ENCODE measurements at regions not wholly inside any gene's neighbourhood (a gene's known extent, or its start where the extent isn't known, plus 50 kb on each side); places are given as distances from the start of the nearest gene placed in this dataset.
"Not testable (repeated sequence)": the region's sequence is repeated elsewhere in the genome, so short reads cannot be mapped to it uniquely, and the experiment has no call there.

DNA sequence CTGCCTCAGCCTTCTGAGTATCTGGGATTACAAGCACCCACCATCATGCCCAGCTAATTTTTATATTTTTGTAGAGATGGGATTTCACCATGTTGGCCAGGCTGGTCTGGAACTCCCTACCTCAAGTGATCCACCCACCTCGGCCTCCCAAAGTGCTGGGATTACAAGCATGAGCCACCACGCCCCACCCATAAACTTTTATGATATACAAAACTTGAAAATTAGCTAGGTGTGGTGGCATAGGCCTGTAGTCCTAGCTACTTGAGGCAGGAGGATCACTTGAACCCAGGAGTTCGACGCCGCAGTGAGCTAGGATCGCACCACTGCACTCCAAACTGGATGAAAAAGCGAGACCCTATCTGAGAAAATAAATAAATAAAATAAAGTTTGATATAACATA, 149.5 kb upstream of the ATF7IP start:
- H3K4me1 Mint-ChIP-seq, result peaks cover 22% of the 10 kb centered on the region

DNA sequence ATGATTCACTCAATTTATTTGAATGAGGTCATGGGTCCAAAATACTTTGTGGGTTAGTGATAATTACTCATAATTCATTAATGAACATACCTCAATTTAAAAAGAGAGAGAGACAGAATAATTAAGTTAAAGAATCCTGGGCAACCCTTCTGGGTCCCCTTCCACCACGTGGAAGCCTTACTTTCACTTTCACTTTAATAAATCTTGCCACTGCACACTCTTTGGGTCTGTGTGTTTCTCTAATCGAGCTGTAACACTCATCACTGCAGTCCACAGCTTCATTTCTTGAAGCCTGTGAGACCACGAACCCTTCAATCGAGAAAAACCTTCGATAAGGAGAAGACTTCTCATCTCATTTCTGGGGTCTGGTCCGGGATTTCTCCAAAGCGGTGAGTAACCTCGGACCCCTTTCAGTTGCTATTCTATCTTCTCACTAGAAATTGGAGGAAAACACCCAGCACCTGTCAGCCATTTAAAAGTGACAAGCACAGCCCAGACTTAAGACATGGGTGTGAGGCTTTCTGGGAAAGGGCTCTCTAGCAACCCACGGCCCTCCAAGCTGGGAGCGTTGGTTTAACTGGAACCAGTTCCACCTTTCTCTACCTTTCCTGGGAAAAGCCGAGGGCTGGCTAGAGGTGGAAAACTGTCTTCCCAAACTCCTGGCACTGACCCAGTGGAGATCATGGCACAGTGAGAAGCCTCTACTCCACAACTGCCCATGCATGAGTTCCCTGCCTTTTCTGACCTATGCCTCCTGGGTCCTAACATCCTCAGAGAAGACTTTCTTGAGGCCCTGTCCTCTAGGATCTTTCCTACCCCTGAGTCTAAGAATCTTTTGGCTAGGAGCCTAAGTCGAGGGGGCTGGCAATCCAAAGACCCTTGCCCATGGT, 148.8 kb upstream of the ATF7IP start:
- Mint-ChIP-seq H3K4me1 (peaks cover 29% of the 10 kb centered on the region), H3K36me3 (peaks cover 6% of the 10 kb centered on the region), H3K9me3 (peaks cover 9% of the 10 kb centered on the region), H3K27ac (peak overlapping the region; percentile 62), H3K4me3 (peak overlapping the region; percentile 30), H3K27me3 (no peaks in the 10 kb centered on the region)

More for the DNA sequence above, 149.5 kb upstream of the ATF7IP start:
- H3K27ac Mint-ChIP-seq, H3K27me3 Mint-ChIP-seq, H3K36me3 Mint-ChIP-seq, H3K9me3 Mint-ChIP-seq: not testable (repeated sequence)
- peak overlapping the region; percentile 36 for H3K4me3 Mint-ChIP-seq

GRCh38 chr12:14219156-14219555, 146.3 kb upstream of the ATF7IP start:
- no peaks in the 10 kb centered on the region for H3K27me3 Mint-ChIP-seq
- no peak overlapping the region for H3K27ac Mint-ChIP-seq

DNA sequence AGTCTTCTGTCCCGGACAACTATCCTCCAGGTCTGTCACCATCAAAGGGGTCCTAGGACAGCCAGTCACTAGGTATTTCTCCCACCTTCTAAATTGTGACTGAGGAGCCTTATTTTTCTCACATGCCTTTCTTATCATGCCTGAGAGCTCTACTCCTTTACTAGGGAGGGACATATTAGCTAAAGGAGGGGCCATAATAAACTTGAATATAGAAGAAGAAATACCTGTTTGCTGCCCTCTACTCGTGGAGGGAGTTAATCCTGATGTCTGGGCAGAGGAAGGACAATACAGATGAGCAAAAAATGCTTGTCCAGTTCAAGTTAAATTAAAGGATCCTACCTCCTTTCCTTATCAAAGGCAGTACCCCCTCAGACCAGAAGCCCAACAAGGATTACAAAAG, 145.8 kb upstream of the ATF7IP start:
- not testable (repeated sequence) for H3K27ac Mint-ChIP-seq, H3K27me3 Mint-ChIP-seq

More at GRCh38 chr12:14219156-14219555, 146.3 kb upstream of the ATF7IP start:
- Mint-ChIP-seq H3K4me3 (no peak overlapping the region), H3K9me3 (peaks cover 9% of the 10 kb centered on the region), H3K4me1 (peaks cover 29% of the 10 kb centered on the region), H3K36me3 (peaks cover 6% of the 10 kb centered on the region)

GRCh38 chr12:14225064-14225463, 140.4 kb upstream of the ATF7IP start:
- Mint-ChIP-seq H3K36me3 (peaks cover 8% of the 10 kb centered on the region), H3K4me1 (peaks cover 16% of the 10 kb centered on the region), H3K27ac (no peak overlapping the region), H3K27me3 (peaks cover 2% of the 10 kb centered on the region), H3K4me3 (no peak overlapping the region), H3K9me3 (peaks cover 9% of the 10 kb centered on the region)

More for the DNA sequence above, 145.8 kb upstream of the ATF7IP start:
- not testable (repeated sequence) for H3K36me3 Mint-ChIP-seq, H3K9me3 Mint-ChIP-seq, H3K4me3 Mint-ChIP-seq
- peaks cover 29% of the 10 kb centered on the region for H3K4me1 Mint-ChIP-seq

DNA sequence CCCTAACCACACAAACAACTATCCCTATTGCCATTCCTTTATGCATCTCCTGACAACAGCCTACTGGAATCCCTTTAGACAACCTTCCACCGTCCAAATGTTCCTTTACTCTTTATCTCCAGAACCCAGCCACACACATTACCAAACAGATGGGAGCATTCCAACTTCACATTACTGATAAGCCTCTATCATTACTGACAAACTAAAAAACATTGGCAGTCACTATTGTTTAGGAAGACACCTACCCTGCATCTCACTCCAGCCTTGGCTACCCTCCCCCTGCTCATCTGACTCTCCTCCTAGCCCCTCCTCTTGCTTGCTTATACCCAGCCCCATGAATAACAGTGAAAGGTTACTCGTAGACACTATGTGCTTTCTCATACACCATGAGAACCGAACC, 130.3 kb upstream of the ATF7IP start:
- H3K4me3 Mint-ChIP-seq, H3K9me3 Mint-ChIP-seq, H3K36me3 Mint-ChIP-seq, H3K27me3 Mint-ChIP-seq, H3K27ac Mint-ChIP-seq: not testable (repeated sequence)
- H3K4me1 Mint-ChIP-seq, result peaks cover 16% of the 10 kb centered on the region

DNA sequence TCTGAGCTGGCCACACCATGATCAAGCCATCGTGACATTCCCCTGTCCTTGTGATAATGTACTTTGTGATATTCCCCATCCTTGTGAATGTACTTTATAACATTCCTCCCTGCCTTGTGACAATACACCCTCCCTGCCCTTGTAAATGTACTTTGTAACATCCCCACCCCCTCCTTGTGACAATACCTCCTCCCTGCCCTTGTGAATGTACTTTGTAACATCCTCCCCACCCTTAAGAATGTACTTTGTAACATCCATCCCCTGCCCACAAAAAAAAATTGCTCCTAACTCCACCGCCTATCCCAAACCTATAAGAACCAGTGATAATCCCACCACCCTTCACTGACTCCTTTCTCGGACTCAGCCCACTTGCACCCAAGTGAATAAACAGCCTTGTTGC, 128.8 kb upstream of the ATF7IP start:
- not testable (repeated sequence) for H3K27me3 Mint-ChIP-seq, H3K27ac Mint-ChIP-seq, H3K9me3 Mint-ChIP-seq, H3K36me3 Mint-ChIP-seq, H3K4me3 Mint-ChIP-seq
- H3K4me1 Mint-ChIP-seq, result peaks cover 24% of the 10 kb centered on the region

DNA sequence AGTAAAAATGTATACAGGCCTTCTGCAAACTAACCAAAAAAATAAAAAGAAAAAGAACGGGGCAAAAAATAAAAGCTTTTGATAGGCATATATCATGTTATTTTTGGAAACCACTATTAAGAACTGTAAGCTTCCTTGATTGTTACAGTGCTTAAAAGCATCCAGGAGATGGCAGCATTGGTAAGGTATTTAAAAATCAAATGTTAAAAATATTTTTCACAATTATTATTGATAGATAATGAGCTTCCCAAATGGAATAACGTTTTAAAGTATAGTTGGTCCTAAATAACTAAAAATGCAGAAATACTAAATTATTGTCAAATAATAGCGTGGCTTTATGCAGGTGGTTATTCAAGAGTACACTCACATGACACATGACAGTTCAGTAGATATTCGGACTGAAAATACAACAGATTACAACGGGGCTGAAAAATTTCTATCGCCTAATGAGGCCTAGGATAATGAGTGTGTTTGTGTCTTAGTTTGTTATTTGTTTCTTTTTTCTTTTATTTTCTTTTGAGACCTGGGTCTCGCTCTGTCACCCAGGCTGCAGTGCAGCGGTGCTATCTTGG, 127.2 kb upstream of the ATF7IP start:
- Mint-ChIP-seq H3K27me3 (no peaks in the 10 kb centered on the region), H3K4me3 (no peak overlapping the region), H3K27ac (no peak overlapping the region), H3K9me3 (no peaks in the 10 kb centered on the region), H3K36me3 (peaks cover 1% of the 10 kb centered on the region), H3K4me1 (peaks cover 24% of the 10 kb centered on the region)

DNA sequence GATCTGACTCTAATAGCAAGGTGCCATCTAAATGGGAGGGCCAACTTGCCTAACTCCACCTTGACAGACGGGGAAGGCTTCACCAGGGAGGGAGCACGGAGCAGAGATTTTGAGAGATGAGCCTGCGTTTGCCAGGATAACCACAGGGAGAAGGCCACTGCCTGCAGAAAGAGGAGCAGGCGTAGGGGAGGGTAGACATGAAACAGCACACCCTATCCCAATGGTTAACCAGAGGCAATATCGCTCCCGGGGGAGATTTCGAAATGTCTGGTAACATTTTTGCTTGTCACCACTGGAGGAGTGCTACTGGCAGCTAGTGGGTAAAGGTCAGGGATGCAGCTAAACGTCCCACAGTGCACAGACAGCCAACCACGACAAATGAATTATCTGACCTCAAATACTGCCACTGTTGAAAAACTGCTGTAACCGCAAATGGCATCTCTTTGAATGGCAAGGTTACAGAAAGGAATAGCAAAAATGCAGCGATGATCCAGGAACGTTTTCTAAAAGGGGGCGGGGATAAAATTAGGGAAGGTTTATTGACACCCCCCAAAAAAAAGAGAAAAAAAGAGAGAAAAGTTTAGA, 126.0 kb upstream of the ATF7IP start:
- Mint-ChIP-seq H3K9me3 (no peaks in the 10 kb centered on the region), H3K4me1 (peaks cover 24% of the 10 kb centered on the region), H3K27ac (peak overlapping the region; percentile 74), H3K36me3 (peaks cover 7% of the 10 kb centered on the region), H3K27me3 (no peaks in the 10 kb centered on the region), H3K4me3 (peak overlapping the region; percentile 80)

- Mint-ChIP-seq H3K27ac (peak overlapping the region; percentile 74), H3K9me3 (no peaks in the 10 kb centered on the region), H3K4me1 (peaks cover 27% of the 10 kb centered on the region), H3K4me3 (peak overlapping the region; percentile 80), H3K36me3 (peaks cover 8% of the 10 kb centered on the region), H3K27me3 (no peaks in the 10 kb centered on the region)
Measured at GRCh38 chr12:14239935-14240872, 125.3 kb upstream of the ATF7IP start.

DNA sequence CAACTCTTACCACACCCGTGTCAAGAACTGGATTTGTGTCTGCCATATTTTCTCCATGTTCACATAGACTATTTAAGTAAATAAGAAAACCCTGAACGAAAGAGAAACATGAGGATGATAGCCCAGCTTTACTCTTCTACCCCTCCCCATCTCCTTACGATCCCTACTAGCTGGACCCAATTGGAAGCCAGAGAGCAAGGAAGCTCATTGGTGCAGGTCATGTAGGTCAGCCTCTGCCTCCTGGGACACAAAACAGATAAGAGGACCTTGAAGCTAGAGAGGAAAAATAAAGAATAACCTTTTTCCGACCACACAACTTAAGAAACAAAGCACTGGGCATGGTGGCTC, 124.6 kb upstream of the ATF7IP start:
- Mint-ChIP-seq H3K4me3 (peak overlapping the region; percentile 80), H3K36me3 (peaks cover 8% of the 10 kb centered on the region), H3K4me1 (peaks cover 27% of the 10 kb centered on the region), H3K27ac (peak overlapping the region; percentile 48), H3K9me3 (no peaks in the 10 kb centered on the region), H3K27me3 (no peaks in the 10 kb centered on the region)

DNA sequence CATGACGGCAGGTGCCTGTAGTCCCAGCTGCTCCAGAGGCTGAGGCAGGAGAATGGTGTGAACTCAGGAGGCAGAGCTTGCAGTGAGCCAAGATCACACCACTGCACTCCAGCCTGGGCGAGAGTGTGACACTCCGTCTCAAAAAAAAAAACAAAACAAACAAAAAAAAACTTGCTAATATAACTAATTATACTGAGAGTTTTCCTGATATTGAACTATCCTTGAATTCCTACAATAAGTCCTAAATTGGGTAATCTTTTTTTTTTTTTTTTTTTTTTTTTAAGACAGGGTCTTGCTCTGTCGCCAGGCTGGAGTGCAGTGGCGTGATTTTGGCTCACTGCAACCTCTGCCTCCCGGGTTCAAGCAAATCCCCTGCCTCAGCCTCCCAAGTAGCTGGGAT, 122.7 kb upstream of the ATF7IP start:
- not testable (repeated sequence) for H3K4me3 Mint-ChIP-seq, H3K27ac Mint-ChIP-seq, H3K36me3 Mint-ChIP-seq, H3K9me3 Mint-ChIP-seq, H3K27me3 Mint-ChIP-seq
- peaks cover 27% of the 10 kb centered on the region for H3K4me1 Mint-ChIP-seq

DNA sequence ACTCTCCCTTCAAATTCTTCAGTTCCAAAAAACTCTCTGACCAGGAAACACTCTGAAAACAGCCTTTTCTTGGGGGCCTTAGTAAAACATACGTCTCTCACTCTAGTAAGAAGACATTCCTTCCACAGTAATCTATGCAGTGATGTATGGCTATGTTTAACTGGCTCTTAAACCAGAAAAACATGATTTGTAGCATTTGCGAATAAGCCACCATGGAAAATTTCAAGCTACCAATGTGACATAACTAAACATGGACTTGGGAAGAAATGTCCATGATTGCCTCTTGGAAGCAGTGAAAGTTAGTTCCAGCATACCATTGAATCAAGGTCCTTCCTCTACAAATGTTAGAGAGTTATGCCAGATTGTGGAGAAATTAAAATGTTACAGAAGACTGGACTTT, 121.5 kb upstream of the ATF7IP start:
- H3K4me1 Mint-ChIP-seq, result peaks cover 24% of the 10 kb centered on the region
- no peak overlapping the region for H3K27ac Mint-ChIP-seq
- H3K27me3 Mint-ChIP-seq, result no peaks in the 10 kb centered on the region
- H3K4me3 Mint-ChIP-seq, result no peak overlapping the region
- no peaks in the 10 kb centered on the region for H3K9me3 Mint-ChIP-seq
- peaks cover 8% of the 10 kb centered on the region for H3K36me3 Mint-ChIP-seq

DNA sequence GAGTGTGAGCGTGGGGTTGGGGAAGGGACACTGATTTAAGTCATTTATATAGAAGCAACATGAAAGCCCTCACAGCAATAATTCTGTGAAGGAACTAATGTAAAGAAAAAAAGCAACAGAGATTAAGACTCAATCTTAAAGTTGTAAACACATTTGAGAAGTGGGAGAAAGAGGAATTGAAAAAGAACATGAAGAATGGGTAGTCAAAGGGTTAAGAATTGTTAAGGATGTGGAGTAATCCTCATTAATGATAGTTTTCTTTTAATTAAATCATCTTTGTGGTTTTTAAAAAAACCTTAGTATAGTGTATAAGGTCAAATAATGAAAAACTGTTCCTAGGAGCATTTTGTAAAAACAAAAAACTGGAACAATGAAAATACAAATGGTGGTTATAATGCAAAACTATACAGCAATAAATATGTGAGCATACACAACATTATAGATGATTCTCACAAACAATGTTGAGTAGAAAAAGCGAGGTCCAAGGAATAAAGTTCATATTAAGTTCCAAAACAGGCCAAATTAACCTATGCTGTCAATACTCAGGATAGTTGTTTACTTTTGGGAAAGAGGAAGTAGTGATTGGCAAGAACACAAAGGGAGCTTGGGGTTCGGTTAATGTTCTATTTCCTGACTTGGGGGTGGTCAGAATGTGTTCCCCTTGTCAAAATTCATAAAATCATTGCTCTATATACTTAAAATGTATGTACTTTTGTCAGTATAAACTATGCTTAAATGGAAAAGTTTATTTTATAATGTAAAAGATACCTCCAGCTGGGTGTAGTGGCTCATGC, 120.4 kb upstream of the ATF7IP start:
- no peaks in the 10 kb centered on the region for H3K27me3 Mint-ChIP-seq
- H3K9me3 Mint-ChIP-seq, result no peaks in the 10 kb centered on the region
- peaks cover 8% of the 10 kb centered on the region for H3K36me3 Mint-ChIP-seq
- no peak overlapping the region for H3K27ac Mint-ChIP-seq
- H3K4me1 Mint-ChIP-seq, result peaks cover 13% of the 10 kb centered on the region
- H3K4me3 Mint-ChIP-seq, result no peak overlapping the region

- Mint-ChIP-seq H3K4me3 (no peak overlapping the region), H3K4me1 (peaks cover 14% of the 10 kb centered on the region), H3K9me3 (no peaks in the 10 kb centered on the region), H3K27ac (no peak overlapping the region), H3K27me3 (no peaks in the 10 kb centered on the region), H3K36me3 (peaks cover 7% of the 10 kb centered on the region)
Measured at GRCh38 chr12:14247166-14247565, 118.3 kb upstream of the ATF7IP start.

Measured in activated naive CD4-positive, alpha-beta T cell treated with anti-CD3 and anti-CD28 coated beads, Interleukin-2, amount 50 U/mL, for 24 hours (primary cell).